Endodermal cell (in vitro differentiated cells): ENCODE measurements at regions not wholly inside any gene's neighbourhood (a gene's known extent, or its start where the extent isn't known, plus 50 kb on each side); places are given as distances from the start of the nearest gene placed in this dataset.
"Not testable (repeated sequence)": the region's sequence is repeated elsewhere in the genome, so short reads cannot be mapped to it uniquely, and the experiment has no call there.

Source experiments
- DNase-seq: peaks from one replicate; pipeline ENCODE4 v3.0.0-alpha.2; 2017
- H3K27ac ChIP-seq: 2 replicates; pipeline ENCODE4 v1.5.1; 2013; ENCODE audit warnings: mild to moderate bottlenecking, low read depth, low read length, moderate library complexity
- H3K27me3 ChIP-seq: 2 replicates; pipeline ENCODE4 v1.6.1; 2013; ENCODE audit warnings: mild to moderate bottlenecking, low read length, moderate library complexity; ENCODE audit not compliant: insufficient read depth, control insufficient read depth, poor library complexity, severe bottlenecking
- H3K36me3 ChIP-seq: 2 replicates; pipeline ENCODE4 v1.7.0; 2013; ENCODE audit warnings: mild to moderate bottlenecking, low read length, moderate library complexity; ENCODE audit not compliant: control insufficient read depth, insufficient read depth
- H3K4me1 ChIP-seq: one replicate; pipeline ENCODE4 v1.7.0; 2013; ENCODE audit warnings: low read length; ENCODE audit not compliant: control insufficient read depth, insufficient read depth
- H3K4me3 ChIP-seq: 2 replicates; pipeline ENCODE4 v1.5.1; 2013; ENCODE audit warnings: mild to moderate bottlenecking, low read length, moderate library complexity
- H3K9ac ChIP-seq: 2 replicates; pipeline ENCODE4 v1.6.1; 2013; ENCODE audit warnings: mild to moderate bottlenecking, low read length, moderate library complexity; ENCODE audit not compliant: poor library complexity, severe bottlenecking; ENCODE audit errors: extremely low read depth
- H3K9me3 ChIP-seq: 2 replicates; pipeline ENCODE4 v1.6.1; 2013; ENCODE audit warnings: mild to moderate bottlenecking, low read length, moderate library complexity; ENCODE audit not compliant: control insufficient read depth
- H3K27ac Mint-ChIP-seq: 2 replicates; pipeline ENCODE4 v1.8.0; 2020; ENCODE audit warnings: mixed read lengths
- H3K27me3 Mint-ChIP-seq: 2 replicates; pipeline ENCODE4 v1.8.0; 2021; ENCODE audit warnings: mild to moderate bottlenecking, mixed read lengths; ENCODE audit not compliant: insufficient read depth
- H3K36me3 Mint-ChIP-seq: 2 replicates; pipeline ENCODE4 v1.8.0; 2020; ENCODE audit warnings: low read depth, mixed read lengths
- H3K4me1 Mint-ChIP-seq: 2 replicates; pipeline ENCODE4 v1.8.0; 2020; ENCODE audit warnings: mixed read lengths
- H3K4me3 Mint-ChIP-seq: 2 replicates; pipeline ENCODE4 v1.8.0; 2020; ENCODE audit warnings: mild to moderate bottlenecking, moderate library complexity, mixed read lengths
- H3K9me3 Mint-ChIP-seq: 2 replicates; pipeline ENCODE4 v1.8.0; 2020; ENCODE audit warnings: mild to moderate bottlenecking, mixed read lengths
- WGBS, 2 experiments: methylation state at CpG; one replicate each; pipeline versions ENCODE4 v1.1.5 to v1.1.7; 2013; ENCODE audit warnings: missing lambda C conversion rate in 2 of 2, mixed read lengths in 1 of 2; ENCODE audit not compliant: insufficient coverage in 1 of 2, insufficient read length in 1 of 2; 5-methylcytosine and 5-hydroxymethylcytosine counted together
- TF ChIP-seq, protein P1 (sequence below): fragments of 200-600 bp; sonication (generic); conservative IDR thresholded peaks from 2 replicates; pipeline ENCODE4 v1.5.0; 2021; ENCODE audit warnings: antibody characterized with exemption, mild to moderate bottlenecking

DNA sequence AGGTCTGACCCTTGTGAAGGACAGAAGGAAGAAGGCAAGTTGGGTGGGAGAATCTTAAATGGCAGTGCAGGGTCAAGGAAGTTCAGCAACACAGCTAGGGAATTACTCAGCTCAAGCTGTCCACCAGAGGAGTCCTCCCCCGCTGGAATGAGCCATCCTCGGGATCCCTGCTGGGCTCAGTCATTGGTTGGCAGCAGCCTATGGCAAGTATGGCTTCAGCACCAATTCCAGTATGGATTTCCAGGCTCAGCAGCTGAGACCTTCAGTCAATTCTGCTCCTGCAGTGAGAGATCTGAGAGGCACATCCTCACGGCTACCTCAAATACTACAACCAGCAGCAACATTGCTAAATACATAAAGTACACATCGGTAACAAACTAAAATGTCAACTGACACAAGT is 280.6 kb upstream of the PIK3R1 start:
- Mint-ChIP-seq H3K36me3 (no peaks in the 10 kb centered on the region), H3K9me3 (no peaks in the 10 kb centered on the region), H3K4me1 (peaks cover 7% of the 10 kb centered on the region), H3K27me3 (no peaks in the 10 kb centered on the region), H3K27ac (no peak overlapping the region), H3K4me3 (no peak overlapping the region)
- Histone ChIP-seq H3K4me1 (no peaks in the 10 kb centered on the region), H3K27ac (no peak overlapping the region), H3K27me3 (no peaks in the 10 kb centered on the region), H3K9me3 (peaks cover 9% of the 10 kb centered on the region), H3K4me3 (no peak overlapping the region), H3K9ac (no peak overlapping the region), H3K36me3 (no peaks in the 10 kb centered on the region)
- TF ChIP-seq, protein P1, sequence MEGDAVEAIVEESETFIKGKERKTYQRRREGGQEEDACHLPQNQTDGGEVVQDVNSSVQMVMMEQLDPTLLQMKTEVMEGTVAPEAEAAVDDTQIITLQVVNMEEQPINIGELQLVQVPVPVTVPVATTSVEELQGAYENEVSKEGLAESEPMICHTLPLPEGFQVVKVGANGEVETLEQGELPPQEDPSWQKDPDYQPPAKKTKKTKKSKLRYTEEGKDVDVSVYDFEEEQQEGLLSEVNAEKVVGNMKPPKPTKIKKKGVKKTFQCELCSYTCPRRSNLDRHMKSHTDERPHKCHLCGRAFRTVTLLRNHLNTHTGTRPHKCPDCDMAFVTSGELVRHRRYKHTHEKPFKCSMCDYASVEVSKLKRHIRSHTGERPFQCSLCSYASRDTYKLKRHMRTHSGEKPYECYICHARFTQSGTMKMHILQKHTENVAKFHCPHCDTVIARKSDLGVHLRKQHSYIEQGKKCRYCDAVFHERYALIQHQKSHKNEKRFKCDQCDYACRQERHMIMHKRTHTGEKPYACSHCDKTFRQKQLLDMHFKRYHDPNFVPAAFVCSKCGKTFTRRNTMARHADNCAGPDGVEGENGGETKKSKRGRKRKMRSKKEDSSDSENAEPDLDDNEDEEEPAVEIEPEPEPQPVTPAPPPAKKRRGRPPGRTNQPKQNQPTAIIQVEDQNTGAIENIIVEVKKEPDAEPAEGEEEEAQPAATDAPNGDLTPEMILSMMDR = no peak
- 95 to 100% methylated on average over 1 to 4 of the region's 4 CpGs for WGBS, 2 experiments
- peak; percentile 54 for DNase-seq

- Mint-ChIP-seq H3K27me3 (no peaks in the 10 kb centered on the region), H3K9me3 (peaks cover 3% of the 10 kb centered on the region), H3K36me3 (no peaks in the 10 kb centered on the region), H3K27ac (no peak overlapping the region), H3K4me1 (no peaks in the 10 kb centered on the region), H3K4me3 (no peak overlapping the region)
- H3K27ac ChIP-seq = no peak overlapping the region
- H3K27me3 ChIP-seq = no peaks in the 10 kb centered on the region
- no peaks in the 10 kb centered on the region for H3K36me3 ChIP-seq
- TF ChIP-seq, protein P1 = no peak
- 83 to 84% methylated on average over 4 to 5 of the region's 5 CpGs for WGBS, 2 experiments
- no peaks in the 10 kb centered on the region for H3K9me3 ChIP-seq
- DNase-seq = no peak
- H3K4me1 ChIP-seq = no peaks in the 10 kb centered on the region
- no peak overlapping the region for H3K9ac ChIP-seq
- no peak overlapping the region for H3K4me3 ChIP-seq
Observed at GRCh38 chr5:67925511-67925910, 290.0 kb upstream of the PIK3R1 start.

DNA sequence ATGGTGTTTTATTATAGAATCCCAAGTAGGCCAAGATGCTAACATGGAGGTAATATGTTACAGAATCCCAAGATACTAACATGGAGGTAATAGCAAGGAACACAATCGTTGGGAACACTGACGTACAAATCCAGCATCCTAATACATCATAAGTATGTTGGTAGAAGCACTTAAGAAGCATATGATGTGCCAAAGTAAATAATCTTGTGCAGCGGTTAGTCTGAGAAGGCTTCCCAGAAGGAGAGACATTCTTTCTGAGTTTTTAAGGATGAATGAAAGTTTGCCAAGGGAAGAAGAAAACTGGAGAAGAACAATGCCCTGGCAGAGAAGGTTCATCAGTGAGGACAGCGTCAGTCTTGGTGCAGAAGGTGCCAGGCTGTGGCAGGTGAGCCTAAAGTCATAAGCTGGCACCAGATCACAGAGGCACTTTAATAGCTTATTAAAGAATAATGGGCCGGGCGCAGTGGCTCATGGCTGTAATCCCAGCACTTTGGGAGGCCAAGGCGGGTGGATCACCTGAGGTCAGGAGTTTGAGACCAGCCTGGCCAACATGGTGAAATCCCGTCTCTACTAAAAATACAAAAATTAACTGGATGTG is 294.5 kb upstream of the PIK3R1 start:
- peaks cover 6% of the 10 kb centered on the region for H3K9me3 Mint-ChIP-seq
- no peaks in the 10 kb centered on the region for H3K36me3 ChIP-seq

DNA sequence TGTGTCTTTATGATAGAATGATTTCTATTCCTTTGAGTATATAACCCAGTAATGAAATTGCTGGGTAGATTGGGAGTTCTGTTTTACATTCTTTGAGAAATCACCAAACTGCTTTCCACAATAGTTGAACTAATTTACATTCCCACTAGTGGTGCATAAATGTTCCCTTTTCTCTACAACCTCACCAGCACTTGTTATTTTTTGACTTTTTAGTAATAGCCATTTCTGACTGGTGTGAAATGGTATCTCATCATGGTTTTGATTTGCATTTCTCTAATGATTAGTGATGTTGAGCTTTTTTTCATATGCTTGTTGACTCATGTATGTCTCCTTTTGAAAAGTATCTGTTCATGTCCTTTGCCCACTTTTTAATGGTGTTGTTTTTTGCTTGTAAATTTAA is 296.0 kb upstream of the PIK3R1 start:
- not testable (repeated sequence) for H3K4me3 Mint-ChIP-seq, H3K36me3 Mint-ChIP-seq, DNase-seq, H3K9me3 ChIP-seq, H3K9ac ChIP-seq, H3K9me3 Mint-ChIP-seq, H3K27ac ChIP-seq, H3K4me3 ChIP-seq, H3K27me3 Mint-ChIP-seq, H3K4me1 ChIP-seq, H3K36me3 ChIP-seq, H3K27ac Mint-ChIP-seq, H3K27me3 ChIP-seq
- peaks cover 11% of the 10 kb centered on the region for H3K4me1 Mint-ChIP-seq

More for the DNA sequence above, 294.5 kb upstream of the PIK3R1 start:
- Histone ChIP-seq H3K27me3 (no peaks in the 10 kb centered on the region), H3K4me1 (no peaks in the 10 kb centered on the region), H3K4me3 (no peak overlapping the region), H3K27ac (no peak overlapping the region), H3K9me3 (peaks cover 6% of the 10 kb centered on the region), H3K9ac (no peak overlapping the region)
- DNase-seq = no peak
- TF ChIP-seq, protein P1 = no peak
- no peak overlapping the region for H3K4me3 Mint-ChIP-seq
- no peaks in the 10 kb centered on the region for H3K27me3 Mint-ChIP-seq
- no peak overlapping the region for H3K27ac Mint-ChIP-seq
- WGBS, 2 experiments = 91 to 93% methylated on average over 2 to 8 of the region's 8 CpGs
- H3K36me3 Mint-ChIP-seq = no peaks in the 10 kb centered on the region
- H3K4me1 Mint-ChIP-seq = no peaks in the 10 kb centered on the region
